ENCODE measurements at regions not wholly inside any gene's neighbourhood (a gene's known extent, or its start where the extent isn't known, plus 50 kb on each side); places are given as distances from the start of the nearest gene placed in this dataset.

GRCh38 chrX:13386092-13386491, 66.2 kb upstream of the ATXN3L start:
- TF ChIP-seq, protein P1, sequence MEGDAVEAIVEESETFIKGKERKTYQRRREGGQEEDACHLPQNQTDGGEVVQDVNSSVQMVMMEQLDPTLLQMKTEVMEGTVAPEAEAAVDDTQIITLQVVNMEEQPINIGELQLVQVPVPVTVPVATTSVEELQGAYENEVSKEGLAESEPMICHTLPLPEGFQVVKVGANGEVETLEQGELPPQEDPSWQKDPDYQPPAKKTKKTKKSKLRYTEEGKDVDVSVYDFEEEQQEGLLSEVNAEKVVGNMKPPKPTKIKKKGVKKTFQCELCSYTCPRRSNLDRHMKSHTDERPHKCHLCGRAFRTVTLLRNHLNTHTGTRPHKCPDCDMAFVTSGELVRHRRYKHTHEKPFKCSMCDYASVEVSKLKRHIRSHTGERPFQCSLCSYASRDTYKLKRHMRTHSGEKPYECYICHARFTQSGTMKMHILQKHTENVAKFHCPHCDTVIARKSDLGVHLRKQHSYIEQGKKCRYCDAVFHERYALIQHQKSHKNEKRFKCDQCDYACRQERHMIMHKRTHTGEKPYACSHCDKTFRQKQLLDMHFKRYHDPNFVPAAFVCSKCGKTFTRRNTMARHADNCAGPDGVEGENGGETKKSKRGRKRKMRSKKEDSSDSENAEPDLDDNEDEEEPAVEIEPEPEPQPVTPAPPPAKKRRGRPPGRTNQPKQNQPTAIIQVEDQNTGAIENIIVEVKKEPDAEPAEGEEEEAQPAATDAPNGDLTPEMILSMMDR (IDR thresholded peaks at IDR 0.05), result no peak
- no peak for TF ChIP-seq ZFX (IDR thresholded peaks at IDR 0.05; ENCODE audit: borderline replicate concordance)
